ENCODE measurements at regions not wholly inside any gene's neighbourhood (a gene's known extent, or its start where the extent isn't known, plus 50 kb on each side); places are given as distances from the start of the nearest gene placed in this dataset.

DNA sequence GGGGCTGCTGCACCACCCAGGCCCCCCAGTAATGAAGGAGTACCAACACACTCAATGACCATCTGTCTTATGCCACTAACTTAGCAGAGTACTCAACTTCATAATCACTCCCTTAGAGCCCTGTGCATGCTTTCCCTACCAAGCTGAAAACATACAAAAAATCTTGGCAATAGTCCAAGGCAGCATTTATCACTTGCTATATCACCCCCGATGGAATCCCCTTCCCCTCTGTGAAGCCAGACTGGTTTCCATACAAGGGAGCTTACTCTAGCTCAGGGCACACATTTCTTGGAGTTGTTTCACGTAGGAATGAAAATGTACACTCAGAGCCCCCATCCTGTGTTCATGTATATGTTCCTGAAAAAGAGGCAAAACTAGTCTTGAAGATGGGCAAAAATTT lies 301.3 kb upstream of the TENM4 start:
- TF ChIP-seq, protein P1, sequence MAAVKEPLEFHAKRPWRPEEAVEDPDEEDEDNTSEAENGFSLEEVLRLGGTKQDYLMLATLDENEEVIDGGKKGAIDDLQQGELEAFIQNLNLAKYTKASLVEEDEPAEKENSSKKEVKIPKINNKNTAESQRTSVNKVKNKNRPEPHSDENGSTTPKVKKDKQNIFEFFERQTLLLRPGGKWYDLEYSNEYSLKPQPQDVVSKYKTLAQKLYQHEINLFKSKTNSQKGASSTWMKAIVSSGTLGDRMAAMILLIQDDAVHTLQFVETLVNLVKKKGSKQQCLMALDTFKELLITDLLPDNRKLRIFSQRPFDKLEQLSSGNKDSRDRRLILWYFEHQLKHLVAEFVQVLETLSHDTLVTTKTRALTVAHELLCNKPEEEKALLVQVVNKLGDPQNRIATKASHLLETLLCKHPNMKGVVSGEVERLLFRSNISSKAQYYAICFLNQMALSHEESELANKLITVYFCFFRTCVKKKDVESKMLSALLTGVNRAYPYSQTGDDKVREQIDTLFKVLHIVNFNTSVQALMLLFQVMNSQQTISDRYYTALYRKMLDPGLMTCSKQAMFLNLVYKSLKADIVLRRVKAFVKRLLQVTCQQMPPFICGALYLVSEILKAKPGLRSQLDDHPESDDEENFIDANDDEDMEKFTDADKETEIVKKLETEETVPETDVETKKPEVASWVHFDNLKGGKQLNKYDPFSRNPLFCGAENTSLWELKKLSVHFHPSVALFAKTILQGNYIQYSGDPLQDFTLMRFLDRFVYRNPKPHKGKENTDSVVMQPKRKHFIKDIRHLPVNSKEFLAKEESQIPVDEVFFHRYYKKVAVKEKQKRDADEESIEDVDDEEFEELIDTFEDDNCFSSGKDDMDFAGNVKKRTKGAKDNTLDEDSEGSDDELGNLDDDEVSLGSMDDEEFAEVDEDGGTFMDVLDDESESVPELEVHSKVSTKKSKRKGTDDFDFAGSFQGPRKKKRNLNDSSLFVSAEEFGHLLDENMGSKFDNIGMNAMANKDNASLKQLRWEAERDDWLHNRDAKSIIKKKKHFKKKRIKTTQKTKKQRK (IDR thresholded peaks at IDR 0.05; ENCODE audit: low read depth, low read length), result no peak
- TF ChIP-seq YY1 (IDR thresholded peaks at IDR 0.05; ENCODE audit: low read depth, low read length) (no peak), NBN (IDR thresholded peaks at IDR 0.05) (no peak), EZH2 (IDR thresholded peaks at IDR 0.05; ENCODE audit: borderline replicate concordance, control insufficient read depth, low read depth, low read length) (no peak), GABPA (IDR thresholded peaks at IDR 0.05; ENCODE audit: low read depth) (no peak), CBX3 (IDR thresholded peaks at IDR 0.05; ENCODE audit: borderline replicate concordance, low read depth) (no peak), TCF7 (IDR thresholded peaks at IDR 0.05; ENCODE audit: borderline replicate concordance) (no peak)
- TF ChIP-seq, protein P2, sequence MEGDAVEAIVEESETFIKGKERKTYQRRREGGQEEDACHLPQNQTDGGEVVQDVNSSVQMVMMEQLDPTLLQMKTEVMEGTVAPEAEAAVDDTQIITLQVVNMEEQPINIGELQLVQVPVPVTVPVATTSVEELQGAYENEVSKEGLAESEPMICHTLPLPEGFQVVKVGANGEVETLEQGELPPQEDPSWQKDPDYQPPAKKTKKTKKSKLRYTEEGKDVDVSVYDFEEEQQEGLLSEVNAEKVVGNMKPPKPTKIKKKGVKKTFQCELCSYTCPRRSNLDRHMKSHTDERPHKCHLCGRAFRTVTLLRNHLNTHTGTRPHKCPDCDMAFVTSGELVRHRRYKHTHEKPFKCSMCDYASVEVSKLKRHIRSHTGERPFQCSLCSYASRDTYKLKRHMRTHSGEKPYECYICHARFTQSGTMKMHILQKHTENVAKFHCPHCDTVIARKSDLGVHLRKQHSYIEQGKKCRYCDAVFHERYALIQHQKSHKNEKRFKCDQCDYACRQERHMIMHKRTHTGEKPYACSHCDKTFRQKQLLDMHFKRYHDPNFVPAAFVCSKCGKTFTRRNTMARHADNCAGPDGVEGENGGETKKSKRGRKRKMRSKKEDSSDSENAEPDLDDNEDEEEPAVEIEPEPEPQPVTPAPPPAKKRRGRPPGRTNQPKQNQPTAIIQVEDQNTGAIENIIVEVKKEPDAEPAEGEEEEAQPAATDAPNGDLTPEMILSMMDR (IDR thresholded peaks at IDR 0.05 in 2 of 3, conservative IDR thresholded peaks at IDR 0.05 in 1 of 3; ENCODE audit: control insufficient read depth in 2 of 3, extremely low read depth in 1 of 3, insufficient read depth in 1 of 3, low read depth in 3 of 3, low read length in 3 of 3), result no peak
